ENCODE measurements at regions not wholly inside any gene's neighbourhood (a gene's known extent, or its start where the extent isn't known, plus 50 kb on each side); places are given as distances from the start of the nearest gene placed in this dataset.

GRCh38 chr11:108994887-108995286, 330.0 kb downstream of the DDX10 start:
- H3K27ac ChIP-seq, result no peak overlapping the region
- DNase-seq (ENCODE audit: low read depth, low spot score), result no peak

- no peak for DNase-seq (ENCODE audit: low read depth, low spot score)
- no peak overlapping the region for H3K27ac ChIP-seq
Observed at GRCh38 chr11:108997826-108998225, 333.0 kb downstream of the DDX10 start.

GRCh38 chr11:109000531-109000930, 335.7 kb downstream of the DDX10 start:
- DNase-seq (ENCODE audit: low read depth, low spot score), result no peak
- no peak overlapping the region for H3K27ac ChIP-seq

GRCh38 chr11:109001585-109001984, 336.7 kb downstream of the DDX10 start:
- H3K27ac ChIP-seq, result no peak overlapping the region
- DNase-seq (ENCODE audit: low read depth, low spot score), result no peak

- DNase-seq (ENCODE audit: low read depth, low spot score), result no peak
- H3K27ac ChIP-seq, result no peak overlapping the region
Observed at GRCh38 chr11:109012991-109013390, 348.1 kb downstream of the DDX10 start.

GRCh38 chr11:109015283-109015682, 350.4 kb downstream of the DDX10 start:
- no peak for DNase-seq (ENCODE audit: low read depth, low spot score)

GRCh38 chr11:109016724-109017123, 351.9 kb downstream of the DDX10 start:
- H3K27ac ChIP-seq, result no peak overlapping the region
- no peak for DNase-seq (ENCODE audit: low read depth, low spot score)

More at GRCh38 chr11:109015283-109015682, 350.4 kb downstream of the DDX10 start:
- H3K27ac ChIP-seq, result no peak overlapping the region

GRCh38 chr11:109017489-109017888, 352.6 kb downstream of the DDX10 start:
- H3K27ac ChIP-seq, result no peak overlapping the region
- DNase-seq (ENCODE audit: low read depth, low spot score), result no peak

GRCh38 chr11:109018639-109019038, 353.8 kb downstream of the DDX10 start:
- DNase-seq (ENCODE audit: low read depth, low spot score), result no peak
- no peak overlapping the region for H3K27ac ChIP-seq

- no peak for DNase-seq (ENCODE audit: low read depth, low spot score)
- H3K27ac ChIP-seq, result no peak overlapping the region
Observed at GRCh38 chr11:109019342-109019936, 354.6 kb downstream of the DDX10 start.

GRCh38 chr11:109023036-109023435, 358.2 kb downstream of the DDX10 start:
- H3K27ac ChIP-seq, result no peak overlapping the region
- DNase-seq (ENCODE audit: low read depth, low spot score), result no peak

GRCh38 chr11:109026891-109027489, 362.1 kb downstream of the DDX10 start:
- no peak overlapping the region for H3K27ac ChIP-seq
- no peak for DNase-seq (ENCODE audit: low read depth, low spot score)

GRCh38 chr11:109027851-109028250, 363.0 kb downstream of the DDX10 start:
- no peak for DNase-seq (ENCODE audit: low read depth, low spot score)
- no peak overlapping the region for H3K27ac ChIP-seq

GRCh38 chr11:109029927-109030326, 365.1 kb downstream of the DDX10 start:
- DNase-seq (ENCODE audit: low read depth, low spot score), result no peak
- no peak overlapping the region for H3K27ac ChIP-seq

GRCh38 chr11:109033627-109034338, 368.9 kb downstream of the DDX10 start:
- DNase-seq (ENCODE audit: low read depth, low spot score), result peak; percentile 80
- H3K27ac ChIP-seq, result no peak overlapping the region

GRCh38 chr11:109034339-109034696, 369.4 kb downstream of the DDX10 start:
- H3K27ac ChIP-seq, result no peak overlapping the region
- DNase-seq (ENCODE audit: low read depth, low spot score), result no peak

- H3K27ac ChIP-seq, result no peak overlapping the region
- DNase-seq (ENCODE audit: low read depth, low spot score), result no peak
Observed at GRCh38 chr11:109035284-109035683, 370.4 kb downstream of the DDX10 start.

GRCh38 chr11:109036011-109036410, 371.1 kb downstream of the DDX10 start:
- DNase-seq (ENCODE audit: low read depth, low spot score), result no peak
- no peak overlapping the region for H3K27ac ChIP-seq

GRCh38 chr11:109037856-109038780, 373.2 kb downstream of the DDX10 start:
- no peak overlapping the region for H3K27ac ChIP-seq
- no peak for DNase-seq (ENCODE audit: low read depth, low spot score)

- H3K27ac ChIP-seq, result no peak overlapping the region
- DNase-seq (ENCODE audit: low read depth, low spot score), result no peak
Observed at GRCh38 chr11:109039611-109040010, 374.7 kb downstream of the DDX10 start.

- no peak for DNase-seq (ENCODE audit: low read depth, low spot score)
- H3K27ac ChIP-seq, result no peak overlapping the region
Observed at GRCh38 chr11:109040303-109040702, 375.4 kb downstream of the DDX10 start.
